Omental fat pad (tissue), 3 donors: ENCODE measurements at regions not wholly inside any gene's neighbourhood (a gene's known extent, or its start where the extent isn't known, plus 50 kb on each side); places are given as distances from the start of the nearest gene placed in this dataset.

Source experiments
- ATAC-seq: fragments of 150-250 bp; one replicate; pipeline ENCODE4 v1.9.1; 2016; ENCODE audit warnings: mild to moderate bottlenecking, moderate library complexity; ENCODE audit not compliant: low FRiP score
- DNase-seq: peaks from one replicate; pipeline ENCODE4 v3.0.0-alpha.2; 2019; ENCODE audit warnings: low spot score
- CTCF ChIP-seq, 3 donors: fragments of 450-650 bp; IDR thresholded peaks; one replicate each; pipeline ENCODE4 v1.5.1; 2016 to 2017; ENCODE audit warnings: antibody characterized with exemption in 3 of 3, mild to moderate bottlenecking in 3 of 3, moderate library complexity in 2 of 3

- no peak for TF ChIP-seq CTCF (IDR thresholded peaks at IDR 0.05)
- DNase-seq: no peak
Measured at GRCh38 chr16:66161942-66162341, 204.5 kb upstream of the CDH5 start.

GRCh38 chr16:66161269-66161668 is 205.2 kb upstream of the CDH5 start:
- DNase-seq (no peak), ATAC-seq (no peak)
- no peak for TF ChIP-seq CTCF (IDR thresholded peaks at IDR 0.05)

More at GRCh38 chr16:66161942-66162341, 204.5 kb upstream of the CDH5 start:
- no peak for ATAC-seq

- TF ChIP-seq CTCF (IDR thresholded peaks at IDR 0.05): no peak
- ATAC-seq: no peak
- no peak for DNase-seq
Measured at GRCh38 chr16:66159987-66160386, 206.5 kb upstream of the CDH5 start.

- ATAC-seq (no peak), DNase-seq (no peak)
- TF ChIP-seq CTCF (IDR thresholded peaks at IDR 0.05): no peak
Measured at GRCh38 chr16:66156538-66156937, 210.0 kb upstream of the CDH5 start.

GRCh38 chr16:66155933-66156332 is 210.6 kb upstream of the CDH5 start:
- ATAC-seq (no peak), DNase-seq (no peak)
- no peak for TF ChIP-seq CTCF (IDR thresholded peaks at IDR 0.05)

GRCh38 chr16:66154801-66155200 is 211.7 kb upstream of the CDH5 start:
- no peak for DNase-seq
- no peak for ATAC-seq
- no peak for TF ChIP-seq CTCF (IDR thresholded peaks at IDR 0.05)

- DNase-seq: no peak
- no peak for ATAC-seq
- no peak for TF ChIP-seq CTCF (IDR thresholded peaks at IDR 0.05)
Measured at GRCh38 chr16:66152823-66153393, 213.6 kb upstream of the CDH5 start.
